DND-41 (cell line): ENCODE measurements at regions not wholly inside any gene's neighbourhood (a gene's known extent, or its start where the extent isn't known, plus 50 kb on each side); places are given as distances from the start of the nearest gene placed in this dataset.

Experiments
- ATAC-seq: fragments of 200-7000 bp; cut with Tn5 transposase; 3 replicates; pipeline ENCODE4 v1.9.1; 2021; ENCODE audit warnings: low read depth; ENCODE audit not compliant: insufficient read depth
- DNase-seq: peaks from one replicate; pipeline ENCODE4 v3.0.0-alpha.2; 2020
- H2AFZ ChIP-seq: 2 replicates; pipeline ENCODE4 v1.6.0; 2012; ENCODE audit warnings: low read depth, low read length
- H3K27ac ChIP-seq: 2 replicates; pipeline ENCODE4 v1.5.1; 2012; ENCODE audit warnings: low read length, inconsistent platforms
- H3K27me3 ChIP-seq: fragments of 200-600 bp; sonication (generic); 2 replicates; pipeline ENCODE4 v1.6.0; 2012; ENCODE audit warnings: low read length, mild to moderate bottlenecking, inconsistent platforms; ENCODE audit not compliant: insufficient read depth, poor library complexity
- H3K36me3 ChIP-seq: 2 replicates; pipeline ENCODE4 v1.5.1; 2012; ENCODE audit warnings: low read length, inconsistent platforms; ENCODE audit not compliant: insufficient read depth
- H3K4me1 ChIP-seq: 2 replicates; pipeline ENCODE4 v1.5.1; 2012; ENCODE audit warnings: mild to moderate bottlenecking, low read length; ENCODE audit not compliant: insufficient read depth
- H3K4me2 ChIP-seq: 2 replicates; pipeline ENCODE4 v1.6.0; 2012; ENCODE audit warnings: mild to moderate bottlenecking, moderate library complexity, low read length, inconsistent platforms; ENCODE audit not compliant: insufficient read depth
- H3K4me3 ChIP-seq, 2 experiments: fragments of 200-600 bp in 1 of 2; shearing (Covaris generic) in 1 of 2; 2 replicates each; pipeline ENCODE4 v1.5.1; 2012 to 2016; ENCODE audit warnings: inconsistent platforms in 2 of 2, low read length in 2 of 2, mild to moderate bottlenecking in 2 of 2, low read depth in 1 of 2, moderate library complexity in 1 of 2
- H3K79me2 ChIP-seq: 2 replicates; pipeline ENCODE4 v1.6.0; 2012; ENCODE audit warnings: low read length, inconsistent platforms; ENCODE audit not compliant: insufficient read depth
- H3K9ac ChIP-seq: 2 replicates; pipeline ENCODE4 v1.6.0; 2012; ENCODE audit warnings: low read depth, mild to moderate bottlenecking, inconsistent platforms, low read length, moderate library complexity
- H3K9me3 ChIP-seq: 2 replicates; pipeline ENCODE4 v1.5.1; 2012; ENCODE audit warnings: low read length, moderate library complexity, mild to moderate bottlenecking, inconsistent platforms; ENCODE audit not compliant: insufficient read depth, severe bottlenecking
- H4K20me1 ChIP-seq: 2 replicates; pipeline ENCODE4 v1.6.0; 2012; ENCODE audit warnings: low read length; ENCODE audit not compliant: insufficient read depth
- EZH2 ChIP-seq: IDR thresholded peaks from 3 replicates; pipeline ENCODE4 v1.6.1; 2012; ENCODE audit warnings: borderline replicate concordance, low read depth, mild to moderate bottlenecking, moderate library complexity, low read length, inconsistent platforms; ENCODE audit not compliant: severe bottlenecking
- TF ChIP-seq, protein P1 (sequence below): IDR thresholded peaks from 2 replicates; pipeline ENCODE4 v1.5.1; 2012; ENCODE audit warnings: borderline replicate concordance, low read length, moderate library complexity, mild to moderate bottlenecking; ENCODE audit not compliant: poor library complexity, severe bottlenecking; ENCODE audit errors: extremely low read depth

DNA sequence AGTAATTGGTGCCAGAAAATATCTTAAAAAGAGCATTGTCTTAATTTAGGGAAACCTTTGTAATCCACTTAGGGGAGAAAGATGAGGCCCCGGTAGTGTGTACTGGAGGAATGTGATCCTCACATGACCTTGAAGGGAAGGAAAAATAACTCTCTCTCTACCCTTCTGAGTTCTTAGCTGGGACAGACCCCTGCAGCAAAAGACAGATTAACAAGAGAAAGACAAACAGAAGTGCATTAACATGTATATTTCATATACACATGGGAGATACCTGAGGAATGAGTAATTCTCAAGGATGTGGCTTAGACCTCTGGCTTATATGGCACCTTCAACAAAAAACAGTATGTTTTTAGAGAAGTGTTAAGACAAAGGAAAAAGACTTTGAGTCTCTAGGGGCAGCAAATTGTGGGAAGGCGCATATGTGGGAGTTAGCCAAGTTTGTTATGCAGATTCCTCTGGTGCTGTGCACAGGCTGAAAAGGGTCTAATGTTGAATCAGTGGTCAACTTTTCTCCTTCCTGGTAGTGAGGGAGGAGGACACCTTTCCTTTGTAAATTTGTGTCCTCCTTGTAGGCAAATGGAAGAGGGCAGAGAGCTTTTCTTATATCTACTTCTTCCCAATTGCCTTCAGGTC lies 138.8 kb downstream of the LRRC70 start:
- H4K20me1 ChIP-seq, result no peaks in the 10 kb centered on the region
- H3K9ac ChIP-seq, result no peak overlapping the region
- H3K36me3 ChIP-seq, result no peaks in the 10 kb centered on the region
- H3K4me1 ChIP-seq, result no peaks in the 10 kb centered on the region
- H3K27me3 ChIP-seq, result peaks cover 9% of the 10 kb centered on the region
- ATAC-seq (no peak), DNase-seq (no peak)
- no peaks in the 10 kb centered on the region for H3K79me2 ChIP-seq
- TF ChIP-seq EZH2, result no peak
- TF ChIP-seq, protein P1, sequence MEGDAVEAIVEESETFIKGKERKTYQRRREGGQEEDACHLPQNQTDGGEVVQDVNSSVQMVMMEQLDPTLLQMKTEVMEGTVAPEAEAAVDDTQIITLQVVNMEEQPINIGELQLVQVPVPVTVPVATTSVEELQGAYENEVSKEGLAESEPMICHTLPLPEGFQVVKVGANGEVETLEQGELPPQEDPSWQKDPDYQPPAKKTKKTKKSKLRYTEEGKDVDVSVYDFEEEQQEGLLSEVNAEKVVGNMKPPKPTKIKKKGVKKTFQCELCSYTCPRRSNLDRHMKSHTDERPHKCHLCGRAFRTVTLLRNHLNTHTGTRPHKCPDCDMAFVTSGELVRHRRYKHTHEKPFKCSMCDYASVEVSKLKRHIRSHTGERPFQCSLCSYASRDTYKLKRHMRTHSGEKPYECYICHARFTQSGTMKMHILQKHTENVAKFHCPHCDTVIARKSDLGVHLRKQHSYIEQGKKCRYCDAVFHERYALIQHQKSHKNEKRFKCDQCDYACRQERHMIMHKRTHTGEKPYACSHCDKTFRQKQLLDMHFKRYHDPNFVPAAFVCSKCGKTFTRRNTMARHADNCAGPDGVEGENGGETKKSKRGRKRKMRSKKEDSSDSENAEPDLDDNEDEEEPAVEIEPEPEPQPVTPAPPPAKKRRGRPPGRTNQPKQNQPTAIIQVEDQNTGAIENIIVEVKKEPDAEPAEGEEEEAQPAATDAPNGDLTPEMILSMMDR, result no peak
- H3K9me3 ChIP-seq, result no peaks in the 10 kb centered on the region
- H3K27ac ChIP-seq, result no peak overlapping the region
- H2AFZ ChIP-seq, result no peak overlapping the region
- no peak overlapping the region for H3K4me3 ChIP-seq
- no peak overlapping the region for H3K4me2 ChIP-seq

DNA sequence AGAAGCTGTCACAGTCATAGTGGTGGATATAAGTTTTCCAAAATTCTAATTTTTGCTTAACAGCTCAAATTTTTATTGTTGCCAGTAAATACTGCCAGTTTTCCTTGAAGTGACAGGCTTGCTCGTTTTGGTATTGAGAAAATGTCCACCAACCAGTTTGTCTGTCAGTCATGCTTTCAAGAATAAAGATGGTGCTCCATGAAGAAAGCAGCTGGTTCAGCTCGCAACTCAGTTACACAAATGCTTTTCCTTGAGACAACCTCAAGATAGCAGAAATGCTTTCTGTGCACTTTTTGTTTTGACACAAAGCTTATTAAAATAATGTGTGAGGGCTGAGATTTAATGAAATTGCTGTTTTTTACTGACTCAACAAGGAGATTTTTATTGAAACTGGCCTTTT lies 135.7 kb downstream of the LRRC70 start:
- H3K27me3 ChIP-seq, result peaks cover 7% of the 10 kb centered on the region
- ATAC-seq, result no peak
- H2AFZ ChIP-seq, result no peak overlapping the region
- TF ChIP-seq EZH2, result no peak
- TF ChIP-seq, protein P1, result no peak
- no peaks in the 10 kb centered on the region for H3K79me2 ChIP-seq
- no peak overlapping the region for H3K9ac ChIP-seq
- no peak overlapping the region for H3K4me2 ChIP-seq
- H3K4me3 ChIP-seq, result no peak overlapping the region
- H3K36me3 ChIP-seq, result no peaks in the 10 kb centered on the region
- H3K9me3 ChIP-seq, result no peaks in the 10 kb centered on the region
- no peaks in the 10 kb centered on the region for H4K20me1 ChIP-seq
- no peak for DNase-seq
- H3K27ac ChIP-seq, result no peak overlapping the region
- H3K4me1 ChIP-seq, result no peaks in the 10 kb centered on the region

DNA sequence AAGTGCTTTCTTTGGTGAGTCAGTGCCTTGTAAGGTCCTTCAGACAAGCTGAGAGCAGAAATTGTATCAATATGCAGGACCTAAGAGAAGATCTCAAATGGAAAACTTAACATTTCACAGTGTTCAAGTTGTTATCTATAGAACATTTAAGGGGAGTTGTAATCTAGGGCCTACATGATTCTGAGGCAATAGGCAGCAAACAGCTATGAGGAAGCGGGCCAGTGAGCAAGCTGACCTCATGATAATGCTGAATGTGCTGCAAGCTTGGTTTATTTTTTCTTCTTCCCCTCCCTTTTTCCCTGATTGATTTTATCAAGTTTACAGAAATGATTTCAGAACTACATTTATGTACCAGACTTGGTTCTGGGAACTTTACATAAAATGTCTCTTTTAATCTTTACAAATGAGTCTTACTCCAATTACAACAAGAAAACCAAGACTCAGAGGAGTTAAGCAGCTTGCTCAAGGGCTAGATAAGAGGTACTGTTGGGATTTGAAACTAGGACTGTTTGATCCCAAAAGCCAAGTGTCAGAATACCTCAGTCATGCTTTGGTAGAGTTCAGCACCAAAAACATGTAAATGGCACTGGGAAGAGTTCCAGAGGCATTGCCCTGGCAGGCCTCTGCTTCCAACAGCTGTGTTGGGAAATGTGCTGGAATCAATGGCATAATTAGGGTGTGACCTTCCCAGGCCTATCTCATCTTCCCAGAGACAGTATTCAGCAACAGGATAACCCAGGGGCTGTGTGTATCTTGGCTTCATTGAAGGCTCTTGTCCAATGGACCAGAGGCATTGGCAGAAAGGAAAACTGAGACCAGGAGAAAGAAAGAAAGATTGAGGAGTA lies 130.1 kb downstream of the LRRC70 start:
- H3K4me3 ChIP-seq, result no peak overlapping the region
- no peaks in the 10 kb centered on the region for H3K79me2 ChIP-seq
- no peak overlapping the region for H3K4me2 ChIP-seq
- no peak overlapping the region for H3K27ac ChIP-seq
- H2AFZ ChIP-seq, result no peak overlapping the region
- DNase-seq (no peak), ATAC-seq (no peak)
- H4K20me1 ChIP-seq, result no peaks in the 10 kb centered on the region
- TF ChIP-seq EZH2, result no peak
- TF ChIP-seq, protein P1, result no peak
- no peaks in the 10 kb centered on the region for H3K4me1 ChIP-seq
- peaks cover 4% of the 10 kb centered on the region for H3K9me3 ChIP-seq
- H3K36me3 ChIP-seq, result no peaks in the 10 kb centered on the region
- no peak overlapping the region for H3K9ac ChIP-seq
- peaks cover 3% of the 10 kb centered on the region for H3K27me3 ChIP-seq
